ENCODE measurements at regions not wholly inside any gene's neighbourhood (a gene's known extent, or its start where the extent isn't known, plus 50 kb on each side); places are given as distances from the start of the nearest gene placed in this dataset.
A peak's percentile ranks its signal among the peaks of the same experiment; 100 is the strongest.

DNA sequence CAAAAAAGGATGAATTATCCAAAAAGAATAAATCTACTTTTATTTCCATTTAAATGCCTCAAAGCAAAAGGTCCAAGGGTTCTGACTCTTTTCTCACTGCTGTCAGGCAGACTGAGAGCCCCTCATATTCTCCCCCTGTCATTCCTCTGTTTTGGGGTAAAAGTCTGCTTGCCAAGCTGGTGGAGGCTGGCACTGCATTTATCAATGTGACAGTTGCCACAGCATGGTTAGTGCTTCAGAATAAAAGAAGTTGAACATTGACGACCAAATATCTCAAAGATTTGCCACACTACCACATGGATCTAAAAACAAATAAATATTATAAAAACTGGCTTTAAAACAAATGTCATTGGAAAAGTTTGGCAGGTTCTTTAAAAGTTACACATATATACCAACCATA lies 89.2 kb upstream of the SNRK start:
- no peaks in the 10 kb centered on the region for H3K36me3 ChIP-seq
- H3K79me2 ChIP-seq (ENCODE audit: low read depth), result no peaks in the 10 kb centered on the region
- peaks cover 5% of the 10 kb centered on the region for H3K9me3 ChIP-seq (ENCODE audit: low read depth)
- no peak for DNase-seq (ENCODE audit: low spot score)
- Mint-ChIP-seq H3K4me3 (no peak overlapping the region), H3K9me3 (peaks cover 8% of the 10 kb centered on the region), H3K27ac (no peak overlapping the region), H3K27me3 (ENCODE audit: insufficient read depth, low read depth) (peaks cover 9% of the 10 kb centered on the region), H3K36me3 (no peaks in the 10 kb centered on the region), H3K4me1 (peaks cover 32% of the 10 kb centered on the region)
- no peaks in the 10 kb centered on the region for H3K4me1 ChIP-seq
- no peak overlapping the region for H3K4me2 ChIP-seq
- no peaks in the 10 kb centered on the region for H3F3A ChIP-seq (ENCODE audit: low read depth)
- peaks cover 4% of the 10 kb centered on the region for H3K27me3 ChIP-seq
- H3K4me3 ChIP-seq, result no peak overlapping the region
- no peak overlapping the region for H3K27ac ChIP-seq
- H4K20me1 ChIP-seq (ENCODE audit: low read depth), result no peaks in the 10 kb centered on the region
- TF ChIP-seq, protein P1, sequence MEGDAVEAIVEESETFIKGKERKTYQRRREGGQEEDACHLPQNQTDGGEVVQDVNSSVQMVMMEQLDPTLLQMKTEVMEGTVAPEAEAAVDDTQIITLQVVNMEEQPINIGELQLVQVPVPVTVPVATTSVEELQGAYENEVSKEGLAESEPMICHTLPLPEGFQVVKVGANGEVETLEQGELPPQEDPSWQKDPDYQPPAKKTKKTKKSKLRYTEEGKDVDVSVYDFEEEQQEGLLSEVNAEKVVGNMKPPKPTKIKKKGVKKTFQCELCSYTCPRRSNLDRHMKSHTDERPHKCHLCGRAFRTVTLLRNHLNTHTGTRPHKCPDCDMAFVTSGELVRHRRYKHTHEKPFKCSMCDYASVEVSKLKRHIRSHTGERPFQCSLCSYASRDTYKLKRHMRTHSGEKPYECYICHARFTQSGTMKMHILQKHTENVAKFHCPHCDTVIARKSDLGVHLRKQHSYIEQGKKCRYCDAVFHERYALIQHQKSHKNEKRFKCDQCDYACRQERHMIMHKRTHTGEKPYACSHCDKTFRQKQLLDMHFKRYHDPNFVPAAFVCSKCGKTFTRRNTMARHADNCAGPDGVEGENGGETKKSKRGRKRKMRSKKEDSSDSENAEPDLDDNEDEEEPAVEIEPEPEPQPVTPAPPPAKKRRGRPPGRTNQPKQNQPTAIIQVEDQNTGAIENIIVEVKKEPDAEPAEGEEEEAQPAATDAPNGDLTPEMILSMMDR (IDR thresholded peaks at IDR 0.05), result no peak
- TF ChIP-seq EZH2phosphoT487 (IDR thresholded peaks at IDR 0.05), result no peak
- TF ChIP-seq EZH2 (IDR thresholded peaks at IDR 0.05), result no peak
- H2AFZ ChIP-seq (replicated peaks), result no peak overlapping the region
- H3K9ac ChIP-seq, result no peak overlapping the region

GRCh38 chr3:43196721-43197120 lies 89.6 kb upstream of the SNRK start:
- H3K9me3 Mint-ChIP-seq, result peaks cover 8% of the 10 kb centered on the region
- peaks cover 7% of the 10 kb centered on the region for H3K27me3 Mint-ChIP-seq (ENCODE audit: insufficient read depth, low read depth)
- Histone ChIP-seq H3F3A (ENCODE audit: low read depth) (no peaks in the 10 kb centered on the region), H3K4me2 (no peak overlapping the region), H4K20me1 (ENCODE audit: low read depth) (no peaks in the 10 kb centered on the region), H3K9me3 (ENCODE audit: low read depth) (peaks cover 5% of the 10 kb centered on the region), H3K27ac (no peak overlapping the region), H3K9ac (no peak overlapping the region), H3K4me1 (no peaks in the 10 kb centered on the region), H3K79me2 (ENCODE audit: low read depth) (no peaks in the 10 kb centered on the region), H3K36me3 (no peaks in the 10 kb centered on the region), H3K27me3 (peaks cover 4% of the 10 kb centered on the region), H3K4me3 (no peak overlapping the region), H2AFZ (replicated peaks) (no peak overlapping the region)
- TF ChIP-seq, protein P1 (IDR thresholded peaks at IDR 0.05), result no peak
- TF ChIP-seq EZH2 (IDR thresholded peaks at IDR 0.05), result no peak
- no peak for DNase-seq (ENCODE audit: low spot score)
- H3K4me3 Mint-ChIP-seq, result no peak overlapping the region
- no peaks in the 10 kb centered on the region for H3K36me3 Mint-ChIP-seq
- no peak overlapping the region for H3K27ac Mint-ChIP-seq
- peaks cover 32% of the 10 kb centered on the region for H3K4me1 Mint-ChIP-seq

DNA sequence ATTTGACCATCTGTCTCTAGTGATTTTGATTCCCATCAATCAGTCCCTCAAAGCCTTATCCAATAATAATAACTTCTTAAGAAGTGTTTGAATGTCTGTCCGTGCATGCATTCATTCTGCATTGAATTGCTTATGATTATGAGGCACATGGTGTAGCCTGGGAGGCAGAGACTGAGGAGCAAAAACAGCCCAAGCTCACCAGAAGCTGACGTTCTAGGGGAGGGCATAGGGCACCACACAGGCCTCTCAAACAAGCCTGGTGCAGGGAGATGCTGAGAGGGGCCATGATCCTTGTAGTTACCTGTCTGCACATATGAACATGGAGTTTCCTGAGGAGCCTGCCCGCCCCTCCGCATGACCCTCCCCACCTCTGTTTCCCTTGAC lies 89.2 kb upstream of the POMGNT2 start:
- Histone ChIP-seq H3F3A (ENCODE audit: low read depth) (no peaks in the 10 kb centered on the region), H3K79me2 (ENCODE audit: low read depth) (no peaks in the 10 kb centered on the region), H3K27me3 (peaks cover 4% of the 10 kb centered on the region), H3K9me3 (ENCODE audit: low read depth) (peaks cover 5% of the 10 kb centered on the region), H3K4me1 (no peaks in the 10 kb centered on the region), H4K20me1 (ENCODE audit: low read depth) (no peaks in the 10 kb centered on the region), H3K9ac (no peak overlapping the region), H3K27ac (no peak overlapping the region), H3K4me2 (no peak overlapping the region), H2AFZ (replicated peaks) (no peak overlapping the region), H3K4me3 (no peak overlapping the region), H3K36me3 (no peaks in the 10 kb centered on the region)
- H3K36me3 Mint-ChIP-seq, result no peaks in the 10 kb centered on the region
- peaks cover 5% of the 10 kb centered on the region for H3K9me3 Mint-ChIP-seq
- peak overlapping the region; percentile 42 for H3K27ac Mint-ChIP-seq
- peaks cover 7% of the 10 kb centered on the region for H3K27me3 Mint-ChIP-seq (ENCODE audit: insufficient read depth, low read depth)
- H3K4me3 Mint-ChIP-seq, result no peak overlapping the region
- H3K4me1 Mint-ChIP-seq, result peaks cover 32% of the 10 kb centered on the region
- no peak for DNase-seq (ENCODE audit: low spot score)
- TF ChIP-seq EZH2 (IDR thresholded peaks at IDR 0.05) (no peak), EZH2phosphoT487 (IDR thresholded peaks at IDR 0.05) (no peak)
- TF ChIP-seq, protein P1 (IDR thresholded peaks at IDR 0.05), result no peak
